ENCODE measurements at regions not wholly inside any gene's neighbourhood (a gene's known extent, or its start where the extent isn't known, plus 50 kb on each side); places are given as distances from the start of the nearest gene placed in this dataset.

DNA sequence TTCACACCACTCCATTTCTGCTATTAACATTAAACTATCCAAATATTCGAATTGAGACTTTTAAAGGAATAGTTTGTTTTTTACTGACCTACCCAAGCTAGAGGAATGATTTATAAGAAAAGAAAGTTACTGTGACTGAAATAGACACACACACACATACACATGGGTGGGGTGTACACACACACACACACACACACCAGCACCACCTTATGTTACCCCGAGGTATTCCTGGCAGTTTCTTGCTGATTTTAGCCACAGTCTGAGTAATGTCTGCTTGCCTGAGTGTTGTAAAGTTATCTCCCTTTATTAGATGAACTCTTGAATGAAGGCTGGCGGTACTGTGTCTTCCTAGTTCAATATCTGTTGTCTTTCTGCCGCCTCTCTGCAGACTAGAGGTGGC is 91.3 kb upstream of the PRKG1 start:
- TF ChIP-seq, protein P1, sequence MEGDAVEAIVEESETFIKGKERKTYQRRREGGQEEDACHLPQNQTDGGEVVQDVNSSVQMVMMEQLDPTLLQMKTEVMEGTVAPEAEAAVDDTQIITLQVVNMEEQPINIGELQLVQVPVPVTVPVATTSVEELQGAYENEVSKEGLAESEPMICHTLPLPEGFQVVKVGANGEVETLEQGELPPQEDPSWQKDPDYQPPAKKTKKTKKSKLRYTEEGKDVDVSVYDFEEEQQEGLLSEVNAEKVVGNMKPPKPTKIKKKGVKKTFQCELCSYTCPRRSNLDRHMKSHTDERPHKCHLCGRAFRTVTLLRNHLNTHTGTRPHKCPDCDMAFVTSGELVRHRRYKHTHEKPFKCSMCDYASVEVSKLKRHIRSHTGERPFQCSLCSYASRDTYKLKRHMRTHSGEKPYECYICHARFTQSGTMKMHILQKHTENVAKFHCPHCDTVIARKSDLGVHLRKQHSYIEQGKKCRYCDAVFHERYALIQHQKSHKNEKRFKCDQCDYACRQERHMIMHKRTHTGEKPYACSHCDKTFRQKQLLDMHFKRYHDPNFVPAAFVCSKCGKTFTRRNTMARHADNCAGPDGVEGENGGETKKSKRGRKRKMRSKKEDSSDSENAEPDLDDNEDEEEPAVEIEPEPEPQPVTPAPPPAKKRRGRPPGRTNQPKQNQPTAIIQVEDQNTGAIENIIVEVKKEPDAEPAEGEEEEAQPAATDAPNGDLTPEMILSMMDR (conservative IDR thresholded peaks at IDR 0.05; ENCODE audit: low read depth, low read length) = no peak
- TF ChIP-seq CEBPB (IDR thresholded peaks at IDR 0.05; ENCODE audit: low read depth, low read length) (no peak), MAFK (IDR thresholded peaks at IDR 0.05; ENCODE audit: low read depth, low read length) (no peak), POLR2A (IDR thresholded peaks at IDR 0.05; ENCODE audit: low read depth, low read length) (no peak), MAZ (IDR thresholded peaks at IDR 0.05; ENCODE audit: borderline replicate concordance, low read depth, low read length) (no peak), SMC3 (IDR thresholded peaks at IDR 0.05; ENCODE audit: low read depth, low read length) (no peak), BHLHE40 (IDR thresholded peaks at IDR 0.05; ENCODE audit: low read depth, low read length) (no peak), CHD1 (IDR thresholded peaks at IDR 0.05; ENCODE audit: low read depth, low read length) (no peak)

Data from IMR-90 (cell line).